ENCODE measurements at regions not wholly inside any gene's neighbourhood (a gene's known extent, or its start where the extent isn't known, plus 50 kb on each side); places are given as distances from the start of the nearest gene placed in this dataset.

- no peak for DNase-seq (ENCODE audit: low read depth in 3 of 3, low spot score in 1 of 3)
Measured at GRCh38 chr18:8536231-8536630, 73.0 kb upstream of the RAB12 start.

DNA sequence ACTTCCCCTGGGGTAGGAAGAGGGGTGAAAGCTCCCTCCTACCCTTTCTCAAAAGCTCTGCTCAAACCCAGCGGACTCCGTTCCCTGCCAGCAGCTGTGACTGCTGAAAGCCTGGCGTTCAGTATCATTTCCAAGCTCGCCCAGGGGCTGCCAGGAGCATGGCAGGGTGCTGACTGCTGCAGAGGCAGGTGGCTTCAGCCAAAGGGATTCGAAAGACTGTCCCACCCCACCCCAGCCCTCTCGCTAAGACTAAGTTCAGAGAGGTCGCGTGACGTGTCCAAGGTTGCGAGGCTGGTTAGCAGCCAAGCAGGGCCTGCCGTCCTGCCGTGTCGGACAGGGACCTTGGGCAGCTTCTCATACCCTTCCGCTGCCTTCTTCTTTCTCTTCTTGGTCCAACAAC lies 72.3 kb upstream of the RAB12 start:
- DNase-seq (ENCODE audit: low read depth in 3 of 3, low spot score in 1 of 3): no peak

DNA sequence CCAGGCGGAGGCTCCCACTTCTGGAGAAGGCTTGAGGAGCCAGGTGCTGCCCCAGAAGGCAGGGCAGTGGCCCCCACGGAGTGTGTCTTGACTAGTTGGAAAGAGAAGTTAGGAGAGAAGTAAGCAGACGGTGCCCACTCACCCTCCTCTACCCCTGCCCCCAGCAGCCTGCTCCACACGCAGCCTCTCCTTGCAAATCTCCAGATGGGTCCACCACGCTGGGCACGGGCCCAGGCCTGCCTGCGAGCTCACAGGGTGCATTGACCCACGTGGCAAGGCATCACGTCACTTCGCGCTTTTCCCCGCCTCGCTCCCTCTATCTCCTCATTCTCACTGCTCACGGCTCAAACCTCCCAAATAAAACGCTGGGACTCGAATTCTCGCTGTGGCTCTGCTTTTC lies 71.8 kb upstream of the RAB12 start:
- no peak for DNase-seq (ENCODE audit: low read depth in 3 of 3, low spot score in 1 of 3)

GRCh38 chr18:8538935-8539334 lies 70.3 kb upstream of the RAB12 start:
- no peak for DNase-seq (ENCODE audit: low read depth in 3 of 3, low spot score in 1 of 3)

GRCh38 chr18:8546677-8547076 lies 62.6 kb upstream of the RAB12 start:
- DNase-seq (ENCODE audit: low read depth in 3 of 3, low spot score in 1 of 3): no peak

DNA sequence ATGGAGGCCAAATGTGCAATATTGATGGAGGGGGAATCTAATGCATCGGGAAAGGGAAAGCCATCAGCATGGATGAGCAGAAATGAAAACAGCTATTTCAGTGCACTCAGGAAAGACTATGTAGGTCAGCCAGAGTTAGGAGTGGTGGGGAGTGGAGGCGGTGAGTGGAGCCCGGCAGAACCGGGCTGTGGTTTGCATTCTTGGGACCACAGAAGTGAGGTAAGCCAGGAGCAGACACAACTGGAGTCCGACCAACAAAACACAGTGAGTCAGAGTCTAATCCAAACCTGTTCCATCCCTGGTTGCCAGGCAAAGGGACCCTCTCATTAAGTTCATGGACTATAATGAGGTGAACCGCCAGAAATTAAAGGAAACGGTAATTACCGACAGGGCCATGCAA lies 61.1 kb upstream of the RAB12 start:
- DNase-seq (ENCODE audit: low read depth in 3 of 3, low spot score in 1 of 3): no peak

DNA sequence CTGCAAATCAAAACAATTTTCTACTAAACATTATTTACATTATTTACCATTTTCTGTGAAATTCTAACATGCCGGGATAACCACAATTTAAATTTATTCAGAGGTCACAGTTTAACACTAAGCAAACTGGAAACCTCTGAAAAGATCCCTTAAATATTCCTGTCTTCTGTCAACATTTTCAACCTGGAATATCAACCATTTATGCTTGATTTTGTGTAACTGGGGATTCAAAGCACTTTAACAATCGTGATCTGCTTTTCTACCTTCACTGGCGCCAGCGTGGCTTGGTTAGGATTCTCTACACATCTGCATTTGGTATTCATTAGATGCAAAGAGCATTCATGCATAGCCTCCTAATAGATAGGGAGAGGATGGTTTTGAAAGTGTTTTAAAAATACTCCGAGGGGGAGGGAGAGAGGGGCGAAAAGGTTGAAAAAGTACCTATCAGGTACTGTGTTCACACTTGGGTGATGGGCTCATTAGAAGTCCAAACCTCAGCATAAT lies 59.9 kb upstream of the RAB12 start:
- DNase-seq (ENCODE audit: low read depth in 3 of 3, low spot score in 1 of 3): no peak

DNA sequence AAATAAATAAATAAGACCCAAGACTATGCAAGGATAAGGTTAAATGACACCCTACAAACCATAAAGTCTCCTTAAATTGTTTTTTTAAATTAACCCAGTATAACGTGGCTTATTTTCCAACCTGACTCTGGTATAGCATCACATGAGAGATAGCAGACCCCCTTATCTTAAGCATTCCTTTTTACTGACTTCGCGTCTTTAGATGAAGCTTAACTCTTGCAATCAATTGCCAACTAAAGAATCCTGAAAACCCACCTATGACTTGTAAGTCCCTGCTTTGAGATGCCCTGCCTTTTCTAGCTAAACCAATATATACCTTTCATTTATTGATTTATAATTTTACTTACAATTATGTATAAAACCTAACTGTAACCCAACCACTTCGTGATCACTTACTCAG lies 57.1 kb upstream of the RAB12 start:
- no peak for DNase-seq (ENCODE audit: low read depth in 3 of 3, low spot score in 1 of 3)

- DNase-seq (ENCODE audit: low read depth in 3 of 3, low spot score in 1 of 3): no peak
Measured at GRCh38 chr18:8554354-8554753, 54.9 kb upstream of the RAB12 start.

DNA sequence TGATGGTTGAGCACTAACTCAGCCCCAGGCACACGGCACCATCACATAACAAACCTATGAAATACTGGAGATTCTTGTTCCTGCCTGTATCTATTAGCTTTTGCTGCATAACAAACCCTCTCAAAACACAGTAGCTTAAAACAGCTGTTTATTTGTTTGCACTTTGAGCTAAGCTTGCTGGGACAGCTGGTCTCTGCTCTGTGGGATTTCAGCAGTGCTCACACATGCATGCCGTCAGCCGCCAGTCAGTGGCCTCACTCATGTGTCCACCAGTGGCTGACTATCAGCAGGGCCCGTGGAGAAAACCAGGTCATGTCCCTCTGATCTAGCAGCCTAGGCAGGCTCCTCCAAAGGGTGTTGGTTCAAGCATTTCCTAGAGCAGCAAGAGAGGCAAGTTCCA lies 52.8 kb upstream of the RAB12 start:
- no peak for DNase-seq (ENCODE audit: low read depth in 3 of 3, low spot score in 1 of 3)
